ENCODE measurements at regions not wholly inside any gene's neighbourhood (a gene's known extent, or its start where the extent isn't known, plus 50 kb on each side); places are given as distances from the start of the nearest gene placed in this dataset.

- H3K27me3 ChIP-seq (replicated peaks in 1 of 4; ENCODE audit: control insufficient read depth in 3 of 4, extremely low read depth in 1 of 4, insufficient read depth in 3 of 4, low read length in 3 of 4): no peaks in the 10 kb centered on the region; a peak in 1 of 7 replicates
- FAIRE-seq (no peak), DNase-seq (ENCODE audit: low read depth in 1 of 2, low spot score in 2 of 2) (no peak)
- no peak overlapping the region for H4K5ac ChIP-seq (ENCODE audit: insufficient read length, low read depth, low read length)
- H3K4me3 ChIP-seq (ENCODE audit: extremely low read depth in 1 of 4, insufficient read depth in 2 of 4, low read depth in 3 of 4, low read length in 4 of 4): no peak overlapping the region
- no peak overlapping the region for H3K4me2 ChIP-seq (ENCODE audit: insufficient read depth in 1 of 2, low read depth in 2 of 2, low read length in 2 of 2)
- no peak overlapping the region for H2AK5ac ChIP-seq (ENCODE audit: low read depth, low read length)
- no peak overlapping the region for H4K8ac ChIP-seq (ENCODE audit: extremely low read depth, insufficient read depth, low read length)
- no peaks in the 10 kb centered on the region for H3K4me1 ChIP-seq (replicated peaks in 1 of 4; ENCODE audit: control insufficient read depth in 3 of 4, insufficient read depth in 4 of 4, low read length in 3 of 4)
- H2BK120ac ChIP-seq (replicated peaks; ENCODE audit: low read depth, low read length): no peak overlapping the region
- POLR2A ChIA-PET (ENCODE audit: partially characterized antibody): no interaction called here
- CTCF ChIA-PET (ENCODE audit: partially characterized antibody): interaction anchor here (0.7 kb wide), 1 partner anchor 87 kb away, joined by 3 read pairs; no protein-coding TSS in a partner anchor
- H2BK12ac ChIP-seq (ENCODE audit: low read depth, low read length): no peak overlapping the region
- H3K79me1 ChIP-seq (ENCODE audit: low read depth, low read length): no peaks in the 10 kb centered on the region
- H3K36me3 ChIP-seq (ENCODE audit: control insufficient read depth in 2 of 4, insufficient read depth in 4 of 4, low read length in 3 of 4): no peaks in the 10 kb centered on the region
- peaks cover 0 to 2% of the 10 kb centered on the region in 2 experiments; a peak in 1 of 4 replicates for H3K9me3 ChIP-seq (ENCODE audit: insufficient read depth in 2 of 2, low read depth in 1 of 2, low read length in 1 of 2)
- H2BK20ac ChIP-seq (ENCODE audit: low read length): no peak overlapping the region
- no peak overlapping the region for H2BK15ac ChIP-seq (ENCODE audit: low read length)
- no peaks in the 10 kb centered on the region; the same call in 1 of the 2 replicates for H3K23me2 ChIP-seq (ENCODE audit: low read depth, low read length)
- no peaks in the 10 kb centered on the region for H4K20me1 ChIP-seq (replicated peaks in 1 of 2; ENCODE audit: control insufficient read depth in 1 of 2, insufficient read depth in 2 of 2, low read length in 2 of 2)
- no peak overlapping the region for H2AFZ ChIP-seq (ENCODE audit: low read length)
- H3K9ac ChIP-seq (replicated peaks in 1 of 4; ENCODE audit: extremely low read depth in 1 of 4, low read depth in 3 of 4, low read length in 3 of 4): no peak overlapping the region
- H3K18ac ChIP-seq (ENCODE audit: extremely low read depth, low read length): no peak overlapping the region
- no peak overlapping the region for H3K4ac ChIP-seq (replicated peaks; ENCODE audit: insufficient read length, low read depth, low read length)
- no peak overlapping the region for H3K14ac ChIP-seq (ENCODE audit: insufficient read length)
- no peak overlapping the region for H3K27ac ChIP-seq (ENCODE audit: low read depth, low read length)
- WGBS, 2 experiments (ENCODE audit: extremely low coverage in 1 of 2, insufficient coverage in 1 of 2, insufficient read length in 1 of 2, insufficient replicate concordance in 2 of 2, low coverage in 1 of 2, low lambda C conversion rate in 2 of 2, missing lambda C conversion rate in 1 of 2): 92% methylated on average over 4 of the region's 4 CpGs; no CpG with 5 or more reads in 1 of the 2 experiments
- H3K79me2 ChIP-seq (ENCODE audit: control insufficient read depth in 1 of 2, insufficient read depth in 2 of 2, low read length in 2 of 2): no peaks in the 10 kb centered on the region
- H3K56ac ChIP-seq (replicated peaks; ENCODE audit: insufficient read length, low read depth, low read length): no peak overlapping the region
- no peak overlapping the region for H4K91ac ChIP-seq (replicated peaks; ENCODE audit: insufficient read length, low read length)
- H3K23ac ChIP-seq (ENCODE audit: insufficient read length): no peak overlapping the region
- no peak overlapping the region for H2BK5ac ChIP-seq (ENCODE audit: low read depth, low read length)
- TF ChIP-seq RXRA (IDR thresholded peaks at IDR 0.05; ENCODE audit: insufficient read depth, low read depth, low read length): no peak
- no peak for TF ChIP-seq KDM4A (IDR thresholded peaks at IDR 0.05; ENCODE audit: low read depth, low read length, severe bottlenecking)
- TF ChIP-seq KDM1A (IDR thresholded peaks at IDR 0.05; ENCODE audit: borderline replicate concordance, low read length): no peak
- no peak for TF ChIP-seq NRF1 (IDR thresholded peaks at IDR 0.05; ENCODE audit: low read depth, low read length)
- no peak for TF ChIP-seq BCL11A (IDR thresholded peaks at IDR 0.05; ENCODE audit: low read depth in 2 of 2, low read length in 2 of 2)
- TF ChIP-seq JUN (IDR thresholded peaks at IDR 0.05; ENCODE audit: low read depth, low read length): no peak
- no peak for TF ChIP-seq YY1 (IDR thresholded peaks at IDR 0.05; ENCODE audit: low read depth, low read length)
- TF ChIP-seq SUZ12 (IDR thresholded peaks at IDR 0.05; ENCODE audit: low read length): no peak
- no peak for TF ChIP-seq FOSL1 (IDR thresholded peaks at IDR 0.05; ENCODE audit: insufficient read depth, low read depth, low read length)
- no peak for TF ChIP-seq SIN3A (conservative IDR thresholded peaks at IDR 0.05 in 1 of 2, IDR thresholded peaks at IDR 0.05 in 1 of 2; ENCODE audit: low read depth in 1 of 2, low read length in 2 of 2)
- TF ChIP-seq HDAC6 (IDR thresholded peaks at IDR 0.05; ENCODE audit: low read depth, low read length): no peak
- no peak for TF ChIP-seq TEAD4 (IDR thresholded peaks at IDR 0.05; ENCODE audit: low read depth, low read length)
- TF ChIP-seq BACH1 (IDR thresholded peaks at IDR 0.05; ENCODE audit: low read length): no peak
- no peak for TF ChIP-seq MAX (IDR thresholded peaks at IDR 0.05)
- TF ChIP-seq SIX5 (IDR thresholded peaks at IDR 0.05; ENCODE audit: low read depth, low read length): no peak
Observed at GRCh38 chr1:59198564-59198963, 98.3 kb upstream of the FGGY start.

Data from H1 (cell line).